Kidney (tissue), 13 donors: ENCODE measurements at regions not wholly inside any gene's neighbourhood (a gene's known extent, or its start where the extent isn't known, plus 50 kb on each side); places are given as distances from the start of the nearest gene placed in this dataset.
"Not testable (repeated sequence)": the region's sequence is repeated elsewhere in the genome, so short reads cannot be mapped to it uniquely, and the experiment has no call there.

Experiments used
- DNase-seq, 5 donors: peaks; one replicate each; pipeline ENCODE4 v3.0.0-alpha.2; 2013 to 2020
- FAIRE-seq: peaks from 2 replicates; lab custom pipeline; 2012; peaks lifted over from hg19 to GRCh38; lab: Jason Lieb, UNC
- H3K27ac ChIP-seq, 2 donors: one replicate each; pipeline ENCODE4 v1.7.0; 2013; ENCODE audit warnings: low read depth in 2 of 2, low read length in 2 of 2, inconsistent platforms in 1 of 2
- H3K27me3 ChIP-seq: one replicate; pipeline ENCODE4 v1.7.1; 2013; ENCODE audit warnings: low read length, inconsistent platforms; ENCODE audit not compliant: control insufficient read depth, insufficient read depth
- H3K36me3 ChIP-seq, 3 donors: one replicate each; pipeline versions ENCODE4 v1.7.0 to v1.7.1; 2013; ENCODE audit warnings: low read length in 3 of 3, control low read depth in 1 of 3, inconsistent platforms in 1 of 3; ENCODE audit not compliant: insufficient read depth in 3 of 3, control insufficient read depth in 2 of 3
- H3K4me1 ChIP-seq, 3 donors: one replicate each; pipeline versions ENCODE4 v1.7.0 to v1.7.1; 2013; ENCODE audit warnings: low read length in 3 of 3, inconsistent platforms in 1 of 3, low read depth in 1 of 3; ENCODE audit not compliant: control insufficient read depth in 2 of 3, insufficient read depth in 2 of 3
- H3K4me3 ChIP-seq, 3 donors: one replicate each; pipeline versions ENCODE4 v1.7.0 to v1.8.1; 2013; ENCODE audit warnings: low read length in 3 of 3, control low read depth in 1 of 3, inconsistent platforms in 1 of 3
- H3K9ac ChIP-seq, 3 donors: one replicate each; pipeline versions ENCODE4 v1.7.0 to v1.7.1; 2013; ENCODE audit warnings: low read length in 3 of 3, control low read depth in 1 of 3, inconsistent platforms in 1 of 3
- H3K9me3 ChIP-seq, 3 donors: one replicate each; pipeline versions ENCODE4 v1.7.0 to v1.7.1; 2013; ENCODE audit warnings: low read length in 3 of 3, control low read depth in 1 of 3, inconsistent platforms in 1 of 3; ENCODE audit not compliant: control insufficient read depth in 2 of 3, insufficient read depth in 1 of 3
- CTCF ChIP-seq: IDR thresholded peaks from 3 replicates; pipeline ENCODE4 v1.5.1; 2012; ENCODE audit warnings: mild to moderate bottlenecking, moderate library complexity, borderline replicate concordance; ENCODE audit not compliant: insufficient read depth; ENCODE audit errors: extremely low read depth
- intact Hi-C: fragments of 100-400 bp; cut with DNase I; formaldehyde crosslinking; loops from one replicate; pipeline ENCODE4 v1.11.1; 2022
- donor health status: control.
- donor health status: control.
- donor health status: control.
- donor health status: control.
- donor health status: control.
- donor health status: DM: yes; HTN: yes; CAD: no.
- donor health status: Normal renal cell carcinoma (clear cell type).

GRCh38 chr2:182506606-182507005 is 79.8 kb upstream of the PDE1A start:
- DNase-seq = peak in 2 of 5 donors; percentile 8 to 52
- H3K4me1 ChIP-seq = no peaks in the 10 kb centered on the region
- no peak overlapping the region for H3K4me3 ChIP-seq
- H3K36me3 ChIP-seq = no peaks in the 10 kb centered on the region
- TF ChIP-seq CTCF = no peak
- no peak overlapping the region for H3K27ac ChIP-seq
- no peaks in the 10 kb centered on the region for H3K27me3 ChIP-seq
- no peaks in the 10 kb centered on the region for H3K9me3 ChIP-seq
- H3K9ac ChIP-seq = no peak overlapping the region
- FAIRE-seq = no peak
- intact Hi-C loops = no loop called here

GRCh38 chr2:182508583-182508982 is 81.7 kb upstream of the PDE1A start:
- H3K27me3 ChIP-seq, FAIRE-seq, intact Hi-C loops, H3K27ac ChIP-seq, H3K4me3 ChIP-seq, H3K36me3 ChIP-seq, DNase-seq, H3K9me3 ChIP-seq, H3K9ac ChIP-seq, H3K4me1 ChIP-seq: not testable (repeated sequence)

GRCh38 chr2:182509216-182509615 is 82.4 kb upstream of the PDE1A start:
- Histone ChIP-seq H3K36me3 (no peaks in the 10 kb centered on the region), H3K27ac (no peak overlapping the region), H3K27me3 (no peaks in the 10 kb centered on the region), H3K4me3 (no peak overlapping the region), H3K9me3 (no peaks in the 10 kb centered on the region), H3K4me1 (no peaks in the 10 kb centered on the region), H3K9ac (no peak overlapping the region)
- intact Hi-C loops = no loop called here
- FAIRE-seq = no peak
- TF ChIP-seq CTCF = no peak
- DNase-seq = no peak

GRCh38 chr2:182521453-182522404 is 94.9 kb upstream of the PDE1A start:
- intact Hi-C loops = no loop called here
- H3K27ac ChIP-seq = no peak overlapping the region
- no peak overlapping the region for H3K4me3 ChIP-seq
- H3K36me3 ChIP-seq = no peaks in the 10 kb centered on the region
- no peaks in the 10 kb centered on the region for H3K27me3 ChIP-seq
- H3K9me3 ChIP-seq = no peaks in the 10 kb centered on the region
- FAIRE-seq = no peak
- no peak for TF ChIP-seq CTCF
- DNase-seq = no peak
- no peak overlapping the region for H3K9ac ChIP-seq
- H3K4me1 ChIP-seq = no peaks in the 10 kb centered on the region
